ENCODE measurements at regions not wholly inside any gene's neighbourhood (a gene's known extent, or its start where the extent isn't known, plus 50 kb on each side); places are given as distances from the start of the nearest gene placed in this dataset.

DNA sequence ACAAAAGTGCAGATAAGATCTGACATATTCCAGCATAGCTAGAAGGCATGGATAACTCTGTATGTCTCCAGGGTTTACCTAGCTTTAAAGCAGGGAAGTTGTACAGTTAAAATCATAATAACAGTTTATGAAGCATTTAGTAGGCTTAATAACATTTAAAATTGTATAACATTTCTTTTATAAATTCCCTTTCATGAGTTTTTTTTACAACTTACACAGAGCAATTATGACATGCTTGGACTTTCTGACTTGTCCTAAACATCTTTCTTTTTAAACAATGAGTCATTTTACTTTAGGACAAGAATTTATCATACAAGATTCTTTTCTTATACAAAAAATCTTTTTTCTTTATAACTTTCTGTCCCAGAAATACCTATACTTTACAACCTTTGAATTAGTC is 408.5 kb upstream of the NEGR1 start:
- no peak for TF ChIP-seq POLR2A (IDR thresholded peaks at IDR 0.05; ENCODE audit: low read length)
- no peak for TF ChIP-seq GATA1 (IDR thresholded peaks at IDR 0.05; ENCODE audit: low read depth, low read length)

Measured in erythroblast (primary cell).